ENCODE measurements at regions not wholly inside any gene's neighbourhood (a gene's known extent, or its start where the extent isn't known, plus 50 kb on each side); places are given as distances from the start of the nearest gene placed in this dataset.

GRCh38 chr21:22200378-22201092, 1202.3 kb downstream of the NCAM2 start:
- H3K4me3 Mint-ChIP-seq: no peak overlapping the region

GRCh38 chr21:22201126-22201525, 1202.9 kb downstream of the NCAM2 start:
- Histone ChIP-seq H2AFZ (replicated peaks) (peak overlapping the region; percentile 23), H3K36me3 (no peaks in the 10 kb centered on the region), H3K4me3 (no peak overlapping the region), H3K27me3 (no peaks in the 10 kb centered on the region), H4K20me1 (ENCODE audit: low read depth) (no peaks in the 10 kb centered on the region), H3F3A (ENCODE audit: low read depth) (no peaks in the 10 kb centered on the region), H3K4me1 (no peaks in the 10 kb centered on the region), H3K4me2 (no peak overlapping the region), H3K9ac (no peak overlapping the region), H3K27ac (no peak overlapping the region), H3K9me3 (ENCODE audit: low read depth) (no peaks in the 10 kb centered on the region), H3K79me2 (ENCODE audit: low read depth) (no peaks in the 10 kb centered on the region)
- no peak overlapping the region for H3K4me3 Mint-ChIP-seq
- H3K27me3 Mint-ChIP-seq (ENCODE audit: insufficient read depth, low read depth): peaks cover 2% of the 10 kb centered on the region
- TF ChIP-seq EZH2phosphoT487 (IDR thresholded peaks at IDR 0.05): no peak
- no peak for DNase-seq (ENCODE audit: low spot score)
- H3K4me1 Mint-ChIP-seq: no peaks in the 10 kb centered on the region
- H3K9me3 Mint-ChIP-seq: no peaks in the 10 kb centered on the region
- H3K36me3 Mint-ChIP-seq: no peaks in the 10 kb centered on the region
- H3K27ac Mint-ChIP-seq: no peak overlapping the region

More at GRCh38 chr21:22200378-22201092, 1202.3 kb downstream of the NCAM2 start:
- Histone ChIP-seq H4K20me1 (ENCODE audit: low read depth) (no peaks in the 10 kb centered on the region), H3K36me3 (no peaks in the 10 kb centered on the region), H3K9ac (no peak overlapping the region), H3F3A (ENCODE audit: low read depth) (no peaks in the 10 kb centered on the region), H3K79me2 (ENCODE audit: low read depth) (no peaks in the 10 kb centered on the region), H3K9me3 (ENCODE audit: low read depth) (no peaks in the 10 kb centered on the region), H3K27me3 (no peaks in the 10 kb centered on the region), H2AFZ (replicated peaks) (peak overlapping the region; percentile 23), H3K4me2 (no peak overlapping the region), H3K4me3 (no peak overlapping the region), H3K4me1 (no peaks in the 10 kb centered on the region), H3K27ac (no peak overlapping the region)
- Mint-ChIP-seq H3K4me1 (no peaks in the 10 kb centered on the region), H3K9me3 (no peaks in the 10 kb centered on the region), H3K27ac (no peak overlapping the region), H3K27me3 (ENCODE audit: insufficient read depth, low read depth) (peaks cover 2% of the 10 kb centered on the region), H3K36me3 (no peaks in the 10 kb centered on the region)
- no peak for DNase-seq (ENCODE audit: low spot score)
- no peak for TF ChIP-seq EZH2phosphoT487 (IDR thresholded peaks at IDR 0.05)
- no peak for TF ChIP-seq EZH2 (IDR thresholded peaks at IDR 0.05)
- no peak for TF ChIP-seq CTCF (IDR thresholded peaks at IDR 0.05)

GRCh38 chr21:22201669-22202068, 1203.5 kb downstream of the NCAM2 start:
- H3K4me3 Mint-ChIP-seq: no peak overlapping the region
- H3K4me3 ChIP-seq: no peak overlapping the region
- no peaks in the 10 kb centered on the region for H3K9me3 Mint-ChIP-seq
- TF ChIP-seq EZH2phosphoT487 (IDR thresholded peaks at IDR 0.05): no peak
- TF ChIP-seq CTCF (IDR thresholded peaks at IDR 0.05): no peak
- TF ChIP-seq EZH2 (IDR thresholded peaks at IDR 0.05): no peak
- H3K4me2 ChIP-seq: no peak overlapping the region
- no peak overlapping the region for H2AFZ ChIP-seq (replicated peaks)
- no peaks in the 10 kb centered on the region for H3F3A ChIP-seq (ENCODE audit: low read depth)
- H3K27ac Mint-ChIP-seq: no peak overlapping the region
- no peaks in the 10 kb centered on the region for H3K9me3 ChIP-seq (ENCODE audit: low read depth)
- H3K27ac ChIP-seq: no peak overlapping the region
- no peaks in the 10 kb centered on the region for H3K4me1 ChIP-seq
- no peaks in the 10 kb centered on the region for H3K27me3 ChIP-seq
- peaks cover 2% of the 10 kb centered on the region for H3K27me3 Mint-ChIP-seq (ENCODE audit: insufficient read depth, low read depth)
- no peak overlapping the region for H3K9ac ChIP-seq
- no peaks in the 10 kb centered on the region for H3K36me3 ChIP-seq
- no peaks in the 10 kb centered on the region for H3K4me1 Mint-ChIP-seq
- no peaks in the 10 kb centered on the region for H4K20me1 ChIP-seq (ENCODE audit: low read depth)
- no peaks in the 10 kb centered on the region for H3K36me3 Mint-ChIP-seq
- DNase-seq (ENCODE audit: low spot score): no peak
- H3K79me2 ChIP-seq (ENCODE audit: low read depth): no peaks in the 10 kb centered on the region

DNA sequence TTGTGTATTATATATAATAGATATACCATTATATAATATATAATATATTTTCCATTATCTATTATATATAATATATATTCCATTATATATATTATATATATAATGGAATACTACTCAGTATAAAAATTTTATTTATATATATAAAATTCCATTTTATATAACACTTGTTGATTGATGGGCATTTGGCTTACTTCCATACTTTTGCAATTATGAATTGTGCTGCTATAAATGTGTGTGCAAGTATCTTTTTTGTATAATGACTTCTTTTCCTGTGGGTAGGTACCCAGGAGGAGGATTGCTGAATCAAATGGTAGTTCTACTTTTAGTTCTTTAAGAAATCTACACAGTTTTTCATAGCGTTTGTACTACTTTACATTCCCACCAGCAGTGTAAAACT, 1211.1 kb downstream of the NCAM2 start:
- H3K4me2 ChIP-seq: no peak overlapping the region
- TF ChIP-seq CTCF (IDR thresholded peaks at IDR 0.05) (no peak), EZH2phosphoT487 (IDR thresholded peaks at IDR 0.05) (no peak), EZH2 (IDR thresholded peaks at IDR 0.05) (no peak)
- no peak overlapping the region for H3K4me3 ChIP-seq
- Mint-ChIP-seq H3K4me3 (no peak overlapping the region), H3K9me3 (peaks cover 3% of the 10 kb centered on the region), H3K27me3 (ENCODE audit: insufficient read depth, low read depth) (no peaks in the 10 kb centered on the region), H3K27ac (no peak overlapping the region), H3K4me1 (no peaks in the 10 kb centered on the region), H3K36me3 (no peaks in the 10 kb centered on the region)
- H3F3A ChIP-seq (ENCODE audit: low read depth): no peaks in the 10 kb centered on the region
- H3K9me3 ChIP-seq (ENCODE audit: low read depth): no peaks in the 10 kb centered on the region
- H3K79me2 ChIP-seq (ENCODE audit: low read depth): no peaks in the 10 kb centered on the region
- H3K27me3 ChIP-seq: no peaks in the 10 kb centered on the region
- no peak for DNase-seq (ENCODE audit: low spot score)
- no peaks in the 10 kb centered on the region for H3K36me3 ChIP-seq
- H2AFZ ChIP-seq (replicated peaks): no peak overlapping the region
- no peak overlapping the region for H3K27ac ChIP-seq
- no peak overlapping the region for H3K9ac ChIP-seq
- no peaks in the 10 kb centered on the region for H3K4me1 ChIP-seq
- no peaks in the 10 kb centered on the region for H4K20me1 ChIP-seq (ENCODE audit: low read depth)

All from neural progenitor cell (in vitro differentiated cells).